ENCODE measurements at regions not wholly inside any gene's neighbourhood (a gene's known extent, or its start where the extent isn't known, plus 50 kb on each side); places are given as distances from the start of the nearest gene placed in this dataset.
A peak's percentile ranks its signal among the peaks of the same experiment; 100 is the strongest.

DNA sequence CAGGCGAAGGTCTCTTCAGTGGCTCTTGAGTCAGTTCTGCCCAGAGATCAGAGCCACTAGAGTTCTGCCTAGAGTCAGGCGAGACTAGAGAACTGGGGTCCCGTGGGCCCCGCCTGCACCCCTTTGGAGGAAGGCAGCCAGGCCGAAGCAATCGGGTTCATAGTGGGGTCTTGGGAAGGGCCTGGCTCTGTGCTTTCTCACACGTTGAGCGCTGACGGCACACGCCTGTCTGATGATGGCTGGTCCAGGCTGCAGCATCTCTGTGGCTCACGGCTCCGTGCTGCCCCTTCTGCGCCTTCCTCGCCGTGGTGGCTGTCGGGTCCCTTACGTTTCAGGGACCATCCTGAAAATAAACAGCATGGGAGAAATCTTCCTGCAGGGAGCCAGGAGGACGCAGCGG is 78.3 kb upstream of the RNU6ATAC start:
- Histone ChIP-seq H3K9ac (ENCODE audit: low read length in 3 of 3) (no peak overlapping the region), H3K4me1 (ENCODE audit: control insufficient read depth in 2 of 3, insufficient read depth in 2 of 3, low read depth in 1 of 3, low read length in 3 of 3) (no peaks in the 10 kb centered on the region), H3K4me3 (ENCODE audit: low read length in 3 of 3) (no peak overlapping the region), H3K27ac (ENCODE audit: low read depth in 2 of 2, low read length in 2 of 2) (no peak overlapping the region), H3K27me3 (ENCODE audit: control insufficient read depth, insufficient read depth, low read length) (no peaks in the 10 kb centered on the region), H3K9me3 (ENCODE audit: control insufficient read depth in 2 of 3, insufficient read depth in 1 of 3, low read length in 3 of 3) (no peaks in the 10 kb centered on the region), H3K36me3 (ENCODE audit: control insufficient read depth in 2 of 3, insufficient read depth in 3 of 3, low read length in 3 of 3) (no peaks in the 10 kb centered on the region)
- intact Hi-C loops (cut with DNase I), result no loop called here
- no peak for FAIRE-seq
- TF ChIP-seq, protein P1, sequence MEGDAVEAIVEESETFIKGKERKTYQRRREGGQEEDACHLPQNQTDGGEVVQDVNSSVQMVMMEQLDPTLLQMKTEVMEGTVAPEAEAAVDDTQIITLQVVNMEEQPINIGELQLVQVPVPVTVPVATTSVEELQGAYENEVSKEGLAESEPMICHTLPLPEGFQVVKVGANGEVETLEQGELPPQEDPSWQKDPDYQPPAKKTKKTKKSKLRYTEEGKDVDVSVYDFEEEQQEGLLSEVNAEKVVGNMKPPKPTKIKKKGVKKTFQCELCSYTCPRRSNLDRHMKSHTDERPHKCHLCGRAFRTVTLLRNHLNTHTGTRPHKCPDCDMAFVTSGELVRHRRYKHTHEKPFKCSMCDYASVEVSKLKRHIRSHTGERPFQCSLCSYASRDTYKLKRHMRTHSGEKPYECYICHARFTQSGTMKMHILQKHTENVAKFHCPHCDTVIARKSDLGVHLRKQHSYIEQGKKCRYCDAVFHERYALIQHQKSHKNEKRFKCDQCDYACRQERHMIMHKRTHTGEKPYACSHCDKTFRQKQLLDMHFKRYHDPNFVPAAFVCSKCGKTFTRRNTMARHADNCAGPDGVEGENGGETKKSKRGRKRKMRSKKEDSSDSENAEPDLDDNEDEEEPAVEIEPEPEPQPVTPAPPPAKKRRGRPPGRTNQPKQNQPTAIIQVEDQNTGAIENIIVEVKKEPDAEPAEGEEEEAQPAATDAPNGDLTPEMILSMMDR (IDR thresholded peaks at IDR 0.05; ENCODE audit: borderline replicate concordance, extremely low read depth, insufficient read depth), result no peak
- DNase-seq, result peak in 1 of 5 donors; percentile 45

DNA sequence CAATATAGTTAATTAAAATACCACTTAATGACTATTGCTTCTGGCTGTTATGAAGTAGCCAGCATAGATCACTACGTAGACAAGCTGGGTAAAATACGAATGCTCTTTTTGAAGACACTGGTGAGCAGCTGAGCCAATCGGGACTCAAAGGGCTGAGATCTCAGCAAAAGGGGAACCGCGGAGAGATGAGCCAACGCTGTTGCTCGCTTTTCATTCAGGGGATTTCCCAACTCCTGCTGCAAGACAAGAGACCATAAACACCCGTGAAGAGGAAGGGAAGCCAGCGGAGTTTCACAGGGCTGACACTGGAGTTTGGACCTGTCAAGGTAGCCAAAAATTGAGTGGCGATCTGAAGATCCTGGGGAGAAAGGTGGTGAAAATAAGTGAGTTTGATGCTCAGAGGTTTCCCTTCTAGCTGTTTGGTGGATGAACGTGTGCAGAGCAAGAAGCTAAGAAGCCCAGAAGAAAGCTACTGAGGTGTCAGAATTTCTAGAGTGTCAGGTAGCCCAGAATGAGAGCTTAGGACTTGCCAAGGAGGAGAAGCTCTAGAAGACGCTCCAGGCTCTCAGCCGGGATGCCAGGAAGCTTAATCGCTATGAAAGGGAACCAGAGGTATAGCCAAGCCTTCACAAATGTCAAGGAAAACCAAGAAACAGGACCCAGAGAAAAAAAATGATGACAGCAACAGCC is 79.6 kb upstream of the RNU6ATAC start:
- FAIRE-seq (no peak), DNase-seq (peak in 1 of 5 donors; percentile 47)
- TF ChIP-seq, protein P1 (IDR thresholded peaks at IDR 0.05; ENCODE audit: borderline replicate concordance, extremely low read depth, insufficient read depth), result no peak
- H3K4me3 ChIP-seq (ENCODE audit: low read length in 3 of 3), result no peak overlapping the region
- H3K36me3 ChIP-seq (ENCODE audit: control insufficient read depth in 2 of 3, insufficient read depth in 3 of 3, low read length in 3 of 3), result no peaks in the 10 kb centered on the region
- no peaks in the 10 kb centered on the region for H3K27me3 ChIP-seq (ENCODE audit: control insufficient read depth, insufficient read depth, low read length)
- intact Hi-C loops (cut with DNase I), result no loop called here
- H3K9ac ChIP-seq (ENCODE audit: low read length in 3 of 3), result no peak overlapping the region
- peaks cover 2 to 11% (median 3%) of the 10 kb centered on the region in 3 donors for H3K9me3 ChIP-seq (ENCODE audit: control insufficient read depth in 2 of 3, insufficient read depth in 1 of 3, low read length in 3 of 3)
- H3K27ac ChIP-seq (ENCODE audit: low read depth in 2 of 2, low read length in 2 of 2), result no peak overlapping the region
- H3K4me1 ChIP-seq (ENCODE audit: control insufficient read depth in 2 of 3, insufficient read depth in 2 of 3, low read depth in 1 of 3, low read length in 3 of 3), result no peaks in the 10 kb centered on the region

DNA sequence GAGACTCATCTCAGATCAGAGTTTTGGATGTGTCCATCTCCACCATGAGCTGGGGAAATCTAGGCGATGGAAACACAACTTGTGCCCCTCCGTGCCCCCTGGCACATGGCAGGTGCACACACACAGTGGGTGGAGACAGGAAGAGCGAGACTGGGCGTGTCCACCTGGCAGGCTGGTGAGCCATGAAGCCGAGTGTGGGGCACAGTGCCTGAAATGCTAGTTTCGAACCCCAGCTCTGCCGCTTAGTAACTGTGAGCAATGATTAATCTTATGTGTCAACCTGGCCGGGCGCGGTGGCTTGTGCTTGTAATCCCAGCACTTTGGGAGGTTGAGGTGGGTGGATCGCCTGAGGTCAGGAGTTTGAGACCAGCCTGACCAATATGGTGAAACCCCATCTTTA is 80.8 kb upstream of the RNU6ATAC start:
- no peak overlapping the region for H3K4me3 ChIP-seq (ENCODE audit: low read length in 3 of 3)
- H3K9me3 ChIP-seq (ENCODE audit: control insufficient read depth in 2 of 3, insufficient read depth in 1 of 3, low read length in 3 of 3), result peaks cover 2 to 12% (median 3%) of the 10 kb centered on the region in 3 donors
- no peak overlapping the region for H3K9ac ChIP-seq (ENCODE audit: low read length in 3 of 3)
- no peaks in the 10 kb centered on the region for H3K36me3 ChIP-seq (ENCODE audit: control insufficient read depth in 2 of 3, insufficient read depth in 3 of 3, low read length in 3 of 3)
- H3K4me1 ChIP-seq (ENCODE audit: control insufficient read depth in 2 of 3, insufficient read depth in 2 of 3, low read depth in 1 of 3, low read length in 3 of 3), result no peaks in the 10 kb centered on the region
- intact Hi-C loops (cut with DNase I), result no loop called here
- TF ChIP-seq, protein P1 (IDR thresholded peaks at IDR 0.05; ENCODE audit: borderline replicate concordance, extremely low read depth, insufficient read depth), result no peak
- DNase-seq (peak in 1 of 5 donors; percentile 58), FAIRE-seq (no peak)
- no peak overlapping the region for H3K27ac ChIP-seq (ENCODE audit: low read depth in 2 of 2, low read length in 2 of 2)
- H3K27me3 ChIP-seq (ENCODE audit: control insufficient read depth, insufficient read depth, low read length), result no peaks in the 10 kb centered on the region
